Ishikawa (cell line): ENCODE measurements at regions not wholly inside any gene's neighbourhood (a gene's known extent, or its start where the extent isn't known, plus 50 kb on each side); places are given as distances from the start of the nearest gene placed in this dataset.

ENCODE experiments used
- EGR1 ChIP-seq: IDR thresholded peaks from 2 replicates; pipeline ENCODE4 v1.6.1; 2012
- EP300 ChIP-seq: IDR thresholded peaks from 2 replicates; pipeline ENCODE4 v1.6.1; 2012; ENCODE audit warnings: borderline replicate concordance
- FOXM1 ChIP-seq: IDR thresholded peaks from 2 replicates; pipeline ENCODE4 v1.6.1; 2012; ENCODE audit warnings: low read depth, borderline replicate concordance
- TCF12 ChIP-seq: IDR thresholded peaks from 2 replicates; pipeline ENCODE4 v1.6.1; 2012; ENCODE audit warnings: low read depth
- TEAD4 ChIP-seq: IDR thresholded peaks from 2 replicates; pipeline ENCODE4 v1.6.1; 2012
- YY1 ChIP-seq: IDR thresholded peaks from 2 replicates; pipeline ENCODE4 v1.6.1; 2012; ENCODE audit warnings: low read depth
- ZBTB7A ChIP-seq: IDR thresholded peaks from 2 replicates; pipeline ENCODE4 v1.6.1; 2012; ENCODE audit warnings: low read depth
- TF ChIP-seq, protein P1 (sequence below): IDR thresholded peaks from 2 replicates; pipeline ENCODE4 v1.6.1; 2012
- TF ChIP-seq, protein P2 (sequence below): IDR thresholded peaks from 2 replicates; pipeline ENCODE4 v1.6.1; 2012; ENCODE audit warnings: low read depth, mild to moderate bottlenecking

DNA sequence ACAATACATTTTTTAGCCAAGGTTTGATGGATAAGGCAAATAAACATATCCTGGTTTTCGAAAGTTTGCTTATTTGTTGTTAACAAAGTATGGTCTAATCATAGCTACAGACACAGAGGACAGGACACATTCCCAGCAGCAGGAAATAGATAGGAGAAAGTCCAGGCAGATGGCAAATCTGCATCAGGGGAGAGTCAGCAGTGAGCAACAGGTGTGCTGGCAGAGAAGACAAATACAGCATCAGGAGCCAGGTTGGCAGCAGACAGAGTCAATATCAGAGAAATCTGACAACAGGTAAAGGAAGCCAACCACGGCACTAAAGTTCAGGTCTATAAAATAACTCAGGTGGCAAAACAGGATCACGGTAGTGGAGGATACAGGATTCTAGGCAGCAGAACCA lies 210.7 kb upstream of the PTBP2 start:
- TF ChIP-seq, protein P1, sequence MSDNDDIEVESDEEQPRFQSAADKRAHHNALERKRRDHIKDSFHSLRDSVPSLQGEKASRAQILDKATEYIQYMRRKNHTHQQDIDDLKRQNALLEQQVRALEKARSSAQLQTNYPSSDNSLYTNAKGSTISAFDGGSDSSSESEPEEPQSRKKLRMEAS = no peak
- TF ChIP-seq TCF12 (no peak), EP300 (no peak), ZBTB7A (no peak), TEAD4 (no peak), YY1 (no peak), EGR1 (no peak), FOXM1 (no peak)
- TF ChIP-seq, protein P2, sequence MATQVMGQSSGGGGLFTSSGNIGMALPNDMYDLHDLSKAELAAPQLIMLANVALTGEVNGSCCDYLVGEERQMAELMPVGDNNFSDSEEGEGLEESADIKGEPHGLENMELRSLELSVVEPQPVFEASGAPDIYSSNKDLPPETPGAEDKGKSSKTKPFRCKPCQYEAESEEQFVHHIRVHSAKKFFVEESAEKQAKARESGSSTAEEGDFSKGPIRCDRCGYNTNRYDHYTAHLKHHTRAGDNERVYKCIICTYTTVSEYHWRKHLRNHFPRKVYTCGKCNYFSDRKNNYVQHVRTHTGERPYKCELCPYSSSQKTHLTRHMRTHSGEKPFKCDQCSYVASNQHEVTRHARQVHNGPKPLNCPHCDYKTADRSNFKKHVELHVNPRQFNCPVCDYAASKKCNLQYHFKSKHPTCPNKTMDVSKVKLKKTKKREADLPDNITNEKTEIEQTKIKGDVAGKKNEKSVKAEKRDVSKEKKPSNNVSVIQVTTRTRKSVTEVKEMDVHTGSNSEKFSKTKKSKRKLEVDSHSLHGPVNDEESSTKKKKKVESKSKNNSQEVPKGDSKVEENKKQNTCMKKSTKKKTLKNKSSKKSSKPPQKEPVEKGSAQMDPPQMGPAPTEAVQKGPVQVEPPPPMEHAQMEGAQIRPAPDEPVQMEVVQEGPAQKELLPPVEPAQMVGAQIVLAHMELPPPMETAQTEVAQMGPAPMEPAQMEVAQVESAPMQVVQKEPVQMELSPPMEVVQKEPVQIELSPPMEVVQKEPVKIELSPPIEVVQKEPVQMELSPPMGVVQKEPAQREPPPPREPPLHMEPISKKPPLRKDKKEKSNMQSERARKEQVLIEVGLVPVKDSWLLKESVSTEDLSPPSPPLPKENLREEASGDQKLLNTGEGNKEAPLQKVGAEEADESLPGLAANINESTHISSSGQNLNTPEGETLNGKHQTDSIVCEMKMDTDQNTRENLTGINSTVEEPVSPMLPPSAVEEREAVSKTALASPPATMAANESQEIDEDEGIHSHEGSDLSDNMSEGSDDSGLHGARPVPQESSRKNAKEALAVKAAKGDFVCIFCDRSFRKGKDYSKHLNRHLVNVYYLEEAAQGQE = no peak
